Thoracic aorta (tissue), 2 donors: ENCODE measurements at regions not wholly inside any gene's neighbourhood (a gene's known extent, or its start where the extent isn't known, plus 50 kb on each side); places are given as distances from the start of the nearest gene placed in this dataset.
A peak's percentile ranks its signal among the peaks of the same experiment; 100 is the strongest.
"Not testable (repeated sequence)": the region's sequence is repeated elsewhere in the genome, so short reads cannot be mapped to it uniquely, and the experiment has no call there.

Experiments
- ATAC-seq: fragments of 150-250 bp; one replicate; pipeline ENCODE4 v1.8.0; 2017; ENCODE audit warnings: low read depth; ENCODE audit not compliant: insufficient number of reproducible peaks, low FRiP score
- DNase-seq: peaks from one replicate; pipeline ENCODE4 v3.0.0-alpha.2; 2020; ENCODE audit warnings: low spot score
- H3K27ac ChIP-seq, 2 donors: fragments of 200-600 bp; sonication (generic); 1 replicate in 1 of 2; 2 replicates in 1 of 2; pipeline ENCODE4 v1.5.1; 2016; ENCODE audit warnings: mild to moderate bottlenecking in 2 of 2, moderate library complexity in 2 of 2
- H3K27me3 ChIP-seq: fragments of 200-600 bp; sonication (generic); replicated peaks from 2 replicates; pipeline ENCODE4 v1.6.0; 2016; ENCODE audit warnings: mild to moderate bottlenecking; ENCODE audit not compliant: insufficient read depth
- H3K36me3 ChIP-seq: fragments of 200-600 bp; sonication (generic); one replicate; pipeline ENCODE4 v1.5.1; 2016
- H3K4me1 ChIP-seq, 2 donors: fragments of 200-600 bp; sonication (generic); 1 replicate in 1 of 2; 2 replicates in 1 of 2; pipeline versions ENCODE4 v1.5.1 to v1.6.0; 2016; ENCODE audit warnings: low read depth in 2 of 2, mild to moderate bottlenecking in 1 of 2; ENCODE audit not compliant: control insufficient read depth in 1 of 2
- H3K4me3 ChIP-seq: fragments of 200-600 bp; sonication (generic); 2 replicates; pipeline ENCODE4 v1.5.1; 2016; ENCODE audit warnings: mild to moderate bottlenecking
- H3K9me3 ChIP-seq: fragments of 200-600 bp; sonication (generic); 2 replicates; pipeline ENCODE4 v1.5.1; 2016
- TF ChIP-seq, protein P1 (sequence below): fragments of 200-600 bp; sonication (generic); IDR thresholded peaks from one replicate; pipeline ENCODE4 v1.5.1; 2019; ENCODE audit warnings: antibody characterized with exemption

DNA sequence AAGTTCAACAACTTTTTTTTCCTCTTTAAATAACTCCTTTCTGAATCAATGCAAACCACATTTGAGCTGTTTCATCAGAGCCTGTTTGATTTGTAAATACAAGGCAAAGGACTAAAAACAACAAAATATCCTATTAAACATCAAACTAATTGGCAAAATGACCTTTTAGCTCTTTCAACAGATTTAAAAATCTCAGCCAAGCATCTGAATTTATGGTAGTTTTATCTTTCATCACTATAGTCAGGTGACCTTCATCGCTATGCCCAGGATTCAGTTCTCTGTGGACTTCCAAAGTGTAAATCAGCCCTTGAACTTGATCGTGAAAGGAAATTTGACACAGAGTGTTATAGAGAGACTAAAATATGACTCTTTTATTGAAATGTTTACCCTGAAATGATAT lies 1554.5 kb upstream of the FLRT2 start:
- TF ChIP-seq, protein P1, sequence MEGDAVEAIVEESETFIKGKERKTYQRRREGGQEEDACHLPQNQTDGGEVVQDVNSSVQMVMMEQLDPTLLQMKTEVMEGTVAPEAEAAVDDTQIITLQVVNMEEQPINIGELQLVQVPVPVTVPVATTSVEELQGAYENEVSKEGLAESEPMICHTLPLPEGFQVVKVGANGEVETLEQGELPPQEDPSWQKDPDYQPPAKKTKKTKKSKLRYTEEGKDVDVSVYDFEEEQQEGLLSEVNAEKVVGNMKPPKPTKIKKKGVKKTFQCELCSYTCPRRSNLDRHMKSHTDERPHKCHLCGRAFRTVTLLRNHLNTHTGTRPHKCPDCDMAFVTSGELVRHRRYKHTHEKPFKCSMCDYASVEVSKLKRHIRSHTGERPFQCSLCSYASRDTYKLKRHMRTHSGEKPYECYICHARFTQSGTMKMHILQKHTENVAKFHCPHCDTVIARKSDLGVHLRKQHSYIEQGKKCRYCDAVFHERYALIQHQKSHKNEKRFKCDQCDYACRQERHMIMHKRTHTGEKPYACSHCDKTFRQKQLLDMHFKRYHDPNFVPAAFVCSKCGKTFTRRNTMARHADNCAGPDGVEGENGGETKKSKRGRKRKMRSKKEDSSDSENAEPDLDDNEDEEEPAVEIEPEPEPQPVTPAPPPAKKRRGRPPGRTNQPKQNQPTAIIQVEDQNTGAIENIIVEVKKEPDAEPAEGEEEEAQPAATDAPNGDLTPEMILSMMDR = no peak
- Histone ChIP-seq H3K27ac (no peak overlapping the region), H3K27me3 (no peaks in the 10 kb centered on the region), H3K36me3 (no peaks in the 10 kb centered on the region), H3K9me3 (no peaks in the 10 kb centered on the region), H3K4me3 (no peak overlapping the region), H3K4me1 (peaks cover 4 to 18% of the 10 kb centered on the region in 2 donors)
- ATAC-seq = no peak
- no peak for DNase-seq

DNA sequence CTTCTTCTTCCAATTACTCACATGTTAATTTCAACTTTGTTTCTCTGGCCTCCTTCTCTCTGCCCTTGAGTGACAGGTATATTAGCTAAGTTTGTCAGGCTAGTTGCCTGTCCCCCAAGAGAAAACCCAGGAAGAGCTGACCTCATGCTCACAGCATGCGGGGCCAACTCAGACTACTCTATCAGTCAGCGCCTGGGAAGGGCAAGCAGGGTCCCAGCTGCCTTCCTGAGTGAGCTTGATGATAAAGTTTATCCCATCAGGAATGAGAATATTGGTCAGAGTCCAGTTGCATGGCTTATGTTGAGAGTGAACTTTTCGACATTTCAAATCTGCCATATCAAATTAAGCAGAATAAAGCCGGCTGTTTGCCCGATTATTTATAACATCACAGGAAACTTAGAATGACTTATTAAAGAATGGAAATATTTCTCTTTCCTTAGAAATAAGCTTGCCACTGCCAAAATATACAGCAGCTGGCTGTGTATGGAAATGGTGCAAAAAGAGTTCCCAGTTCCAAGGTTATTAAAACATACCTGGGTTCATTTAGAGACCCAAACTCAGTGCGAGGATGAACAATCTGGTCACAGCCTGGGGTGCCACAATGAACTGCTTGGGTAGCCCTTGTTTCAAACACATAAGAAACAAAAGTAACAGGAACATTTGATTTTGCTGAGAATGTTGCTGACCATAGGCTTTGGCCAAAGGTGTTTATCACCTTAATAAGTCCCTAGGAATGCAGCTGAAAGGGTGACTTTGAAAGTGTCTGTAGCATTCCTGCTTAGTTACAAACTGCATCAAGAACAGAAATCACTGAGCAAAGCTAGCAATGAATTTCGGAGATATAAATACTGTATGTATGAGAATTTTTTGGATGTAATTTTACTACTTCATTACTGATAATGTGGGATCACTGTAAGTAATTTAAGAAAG lies 1553.8 kb upstream of the FLRT2 start:
- TF ChIP-seq, protein P1 = no peak
- ATAC-seq = no peak
- Histone ChIP-seq H3K9me3 (no peaks in the 10 kb centered on the region), H3K27ac (no peak overlapping the region), H3K4me3 (no peak overlapping the region), H3K27me3 (no peaks in the 10 kb centered on the region), H3K36me3 (no peaks in the 10 kb centered on the region), H3K4me1 (peaks cover 4 to 18% of the 10 kb centered on the region in 2 donors)
- peak; percentile 11 for DNase-seq

DNA sequence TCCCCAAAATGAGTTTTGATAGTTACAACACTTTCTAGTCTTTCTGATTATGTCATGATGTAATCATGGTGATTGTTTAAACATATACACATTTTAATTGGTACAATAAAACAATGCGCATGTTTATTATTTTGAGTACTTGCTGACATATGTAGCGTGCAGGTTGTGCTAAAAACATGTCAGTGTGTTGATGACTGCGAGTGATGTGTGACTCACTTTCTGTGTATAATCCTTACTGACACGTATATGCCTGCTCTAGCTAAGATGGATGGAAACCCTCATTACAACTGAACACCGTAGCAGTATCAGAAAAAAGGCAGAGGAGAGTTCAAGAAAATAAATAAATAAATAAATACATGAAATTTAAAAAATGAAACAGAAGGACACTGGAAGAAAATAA lies 1552.4 kb upstream of the FLRT2 start:
- H3K4me3 ChIP-seq = no peak overlapping the region
- no peak for ATAC-seq

DNA sequence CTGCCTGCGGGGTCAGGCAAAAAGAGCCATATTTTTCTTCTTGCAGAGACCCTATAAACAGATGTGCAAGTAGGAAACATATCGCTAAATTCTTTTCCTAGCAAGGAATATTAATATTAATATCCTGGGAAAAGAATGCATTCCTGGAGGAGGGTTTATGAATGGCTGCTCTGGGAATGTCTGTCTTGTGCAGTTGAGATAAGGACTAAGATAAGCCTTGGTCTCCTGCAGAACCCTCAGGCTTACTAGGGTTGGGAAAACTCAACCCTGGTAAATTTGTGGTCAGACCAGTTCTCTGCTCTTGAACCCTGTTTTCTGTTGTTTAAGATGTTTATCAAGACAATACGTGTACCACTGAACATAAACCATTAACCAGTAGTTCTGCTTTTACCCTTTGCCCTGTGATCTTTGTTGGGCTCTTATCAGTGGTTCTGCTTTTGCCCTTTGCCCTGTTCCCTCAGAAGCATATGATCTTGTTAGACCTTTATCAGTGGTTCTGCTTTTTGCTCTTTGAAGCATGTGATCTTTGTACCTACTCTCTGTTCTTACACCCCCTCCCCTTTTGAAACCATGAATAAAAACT lies 1548.2 kb upstream of the FLRT2 start:
- not testable (repeated sequence) for H3K36me3 ChIP-seq, ATAC-seq, DNase-seq, H3K4me3 ChIP-seq, H3K4me1 ChIP-seq, H3K9me3 ChIP-seq, H3K27ac ChIP-seq, H3K27me3 ChIP-seq

More for the DNA sequence above, 1552.4 kb upstream of the FLRT2 start:
- TF ChIP-seq, protein P1 = no peak
- H3K4me1 ChIP-seq = peaks cover 4 to 18% of the 10 kb centered on the region in 2 donors
- no peak for DNase-seq
- no peaks in the 10 kb centered on the region for H3K36me3 ChIP-seq
- no peaks in the 10 kb centered on the region for H3K27me3 ChIP-seq
- no peaks in the 10 kb centered on the region for H3K9me3 ChIP-seq
- H3K27ac ChIP-seq = no peak overlapping the region

DNA sequence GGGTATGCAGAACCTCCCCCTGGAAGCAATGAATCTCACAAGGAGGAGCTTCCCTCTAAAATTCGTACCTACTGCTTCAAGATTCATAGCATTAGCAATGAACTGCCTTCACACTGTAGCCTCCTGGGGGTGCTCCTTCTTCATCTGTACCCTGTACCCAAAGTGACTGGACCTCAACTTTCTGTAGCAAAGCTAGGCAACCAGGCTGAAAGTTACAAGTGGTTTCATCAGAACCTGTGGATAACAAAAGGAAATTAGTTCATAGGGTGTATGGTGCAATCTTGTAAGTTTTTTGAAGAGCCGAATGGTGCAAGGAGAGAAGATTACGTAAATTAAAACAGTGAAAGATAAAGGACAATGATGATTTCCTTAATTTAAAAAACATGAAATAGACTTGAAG lies 1541.7 kb upstream of the FLRT2 start:
- no peak for DNase-seq
- H3K36me3 ChIP-seq = no peaks in the 10 kb centered on the region
- no peak for ATAC-seq
- no peaks in the 10 kb centered on the region for H3K27me3 ChIP-seq
- H3K4me3 ChIP-seq = no peak overlapping the region
- no peak overlapping the region for H3K27ac ChIP-seq
- no peaks in the 10 kb centered on the region for H3K4me1 ChIP-seq
- H3K9me3 ChIP-seq = no peaks in the 10 kb centered on the region
- TF ChIP-seq, protein P1 = no peak
